HEK293 (cell line): ENCODE measurements at regions not wholly inside any gene's neighbourhood (a gene's known extent, or its start where the extent isn't known, plus 50 kb on each side); places are given as distances from the start of the nearest gene placed in this dataset.

Experiments
- CTCF ChIA-PET: fragments of 350-600 bp; formaldehyde crosslinking; extraction: SDS; loops from one replicate; lab custom pipeline; 2021; ENCODE audit warnings: antibody characterized with exemption; lab: Yijun Ruan, JAX
- POLR2A ChIA-PET: fragments of 300-600 bp; formaldehyde crosslinking; extraction: SDS; loops from one replicate; lab custom pipeline; 2020; ENCODE audit warnings: antibody characterized with exemption, inconsistent platforms; lab: Yijun Ruan, JAX
- H3K27ac ChIP-seq: fragments of 200-500 bp; sonication (Bioruptor generic); 2 replicates; pipeline ENCODE4 v1.5.1; 2014; ENCODE audit warnings: low read depth, low read length, control low read depth, inconsistent platforms; ENCODE audit errors: extremely low read depth
- H3K36me3 ChIP-seq, 2 experiments: fragments of 200-500 bp in 1 of 2; sonication (Bioruptor generic) in 1 of 2; 1 replicate in 1 of 2; 2 replicates in 1 of 2; pipeline ENCODE4 v1.5.1; 2014 to 2017; ENCODE audit warnings: inconsistent platforms in 2 of 2, low read length in 2 of 2; ENCODE audit not compliant: control insufficient read depth in 2 of 2, insufficient read depth in 1 of 2
- H3K4me1 ChIP-seq: fragments of 200-500 bp; sonication (Bioruptor generic); 2 replicates; pipeline ENCODE4 v1.5.1; 2014; ENCODE audit warnings: mild to moderate bottlenecking, low read length, inconsistent platforms; ENCODE audit not compliant: control insufficient read depth, insufficient read depth
- H3K4me3 ChIP-seq: 2 replicates; pipeline ENCODE4 v1.5.1; 2011; ENCODE audit warnings: low read depth, mild to moderate bottlenecking, control low read depth, low read length, moderate library complexity
- H3K9me3 ChIP-seq: fragments of 200-500 bp; sonication (Bioruptor generic); 2 replicates; pipeline ENCODE4 v1.5.1; 2014; ENCODE audit warnings: low read depth, low read length, inconsistent platforms; ENCODE audit not compliant: control insufficient read depth, insufficient read depth
- HIC1 ChIP-seq: fragments of 450-650 bp; formaldehyde crosslinking; IDR thresholded peaks from 2 replicates; pipeline ENCODE4 v1.5.1; 2016; ENCODE audit warnings: missing biosample characterization, missing genetic modification characterization
- PRDM10 ChIP-seq: fragments of 450-650 bp; formaldehyde crosslinking; IDR thresholded peaks from 2 replicates; pipeline ENCODE4 v1.5.1; 2016; ENCODE audit warnings: missing biosample characterization, missing genetic modification characterization
- SP3 ChIP-seq: fragments of 450-650 bp; formaldehyde crosslinking; IDR thresholded peaks from 2 replicates; pipeline ENCODE4 v1.5.1; 2016; ENCODE audit warnings: missing biosample characterization, missing genetic modification characterization
- ZNF10 ChIP-seq: fragments of 450-650 bp; formaldehyde crosslinking; IDR thresholded peaks from 2 replicates; pipeline ENCODE4 v1.5.1; 2017; ENCODE audit warnings: missing biosample characterization, missing genetic modification characterization
- ZNF184 ChIP-seq: fragments of 450-650 bp; IDR thresholded peaks from 2 replicates; pipeline ENCODE4 v1.5.1; 2018; ENCODE audit warnings: missing biosample characterization, mild to moderate bottlenecking, missing genetic modification characterization
- ZNF366 ChIP-seq: fragments of 450-650 bp; formaldehyde crosslinking; conservative IDR thresholded peaks from 2 replicates; pipeline ENCODE4 v1.5.1; 2016; ENCODE audit warnings: missing biosample characterization, missing genetic modification characterization
- ZNF549 ChIP-seq: fragments of 450-650 bp; IDR thresholded peaks from 2 replicates; pipeline ENCODE4 v1.5.1; 2018; ENCODE audit warnings: missing biosample characterization, missing genetic modification characterization, mild to moderate bottlenecking, inconsistent platforms, moderate library complexity
- ZNF677 ChIP-seq: fragments of 450-650 bp; IDR thresholded peaks from 2 replicates; pipeline ENCODE4 v1.5.0; 2018; ENCODE audit warnings: missing biosample characterization, mild to moderate bottlenecking, missing genetic modification characterization, moderate library complexity
- ZSCAN30 ChIP-seq: fragments of 450-650 bp; IDR thresholded peaks from 2 replicates; pipeline ENCODE4 v1.5.1; 2018; ENCODE audit warnings: missing biosample characterization, mild to moderate bottlenecking, missing genetic modification characterization, moderate library complexity
- TF ChIP-seq, protein P1 (sequence below): fragments of 450-650 bp; formaldehyde crosslinking; IDR thresholded peaks from 2 replicates; pipeline ENCODE4 v1.5.1; 2017; ENCODE audit warnings: missing biosample characterization, missing genetic modification characterization
- TF ChIP-seq, protein P2 (sequence below): fragments of 450-650 bp; formaldehyde crosslinking; IDR thresholded peaks from 2 replicates; pipeline ENCODE4 v1.5.1; 2017; ENCODE audit warnings: missing biosample characterization, missing genetic modification characterization

DNA sequence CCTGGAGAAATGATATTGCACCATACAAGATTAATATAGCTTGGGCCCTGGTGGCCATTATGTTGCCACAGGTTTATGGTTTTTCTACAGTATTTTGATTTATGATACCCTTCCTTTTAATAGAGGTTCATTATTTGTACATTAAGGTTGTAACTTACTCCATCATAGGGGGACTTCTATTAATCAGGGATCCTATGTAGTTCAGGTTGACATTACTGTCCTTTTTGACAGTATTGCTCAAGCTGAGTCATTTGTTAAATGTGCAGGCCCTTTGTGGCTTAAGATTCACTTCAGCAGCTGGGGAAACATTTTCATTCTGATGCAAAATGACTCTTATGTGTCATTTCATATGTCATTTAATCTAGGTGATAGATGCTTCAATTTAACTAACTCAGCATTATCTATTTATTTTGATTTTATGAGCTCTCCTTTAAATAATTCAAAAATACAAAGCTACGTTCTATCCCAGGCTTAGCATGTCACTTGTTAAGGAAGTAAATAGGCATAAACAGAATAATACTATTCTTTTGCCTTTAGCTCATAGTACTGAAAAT lies 686.9 kb upstream of the NCAM2 start (continued):
- TF ChIP-seq PRDM10 (tag by site-specific recombination), result no peak
- TF ChIP-seq ZNF184 (tag by site-specific recombination), result no peak
- TF ChIP-seq, protein P1, sequence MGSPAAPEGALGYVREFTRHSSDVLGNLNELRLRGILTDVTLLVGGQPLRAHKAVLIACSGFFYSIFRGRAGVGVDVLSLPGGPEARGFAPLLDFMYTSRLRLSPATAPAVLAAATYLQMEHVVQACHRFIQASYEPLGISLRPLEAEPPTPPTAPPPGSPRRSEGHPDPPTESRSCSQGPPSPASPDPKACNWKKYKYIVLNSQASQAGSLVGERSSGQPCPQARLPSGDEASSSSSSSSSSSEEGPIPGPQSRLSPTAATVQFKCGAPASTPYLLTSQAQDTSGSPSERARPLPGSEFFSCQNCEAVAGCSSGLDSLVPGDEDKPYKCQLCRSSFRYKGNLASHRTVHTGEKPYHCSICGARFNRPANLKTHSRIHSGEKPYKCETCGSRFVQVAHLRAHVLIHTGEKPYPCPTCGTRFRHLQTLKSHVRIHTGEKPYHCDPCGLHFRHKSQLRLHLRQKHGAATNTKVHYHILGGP (tag by site-specific recombination), result no peak

DNA sequence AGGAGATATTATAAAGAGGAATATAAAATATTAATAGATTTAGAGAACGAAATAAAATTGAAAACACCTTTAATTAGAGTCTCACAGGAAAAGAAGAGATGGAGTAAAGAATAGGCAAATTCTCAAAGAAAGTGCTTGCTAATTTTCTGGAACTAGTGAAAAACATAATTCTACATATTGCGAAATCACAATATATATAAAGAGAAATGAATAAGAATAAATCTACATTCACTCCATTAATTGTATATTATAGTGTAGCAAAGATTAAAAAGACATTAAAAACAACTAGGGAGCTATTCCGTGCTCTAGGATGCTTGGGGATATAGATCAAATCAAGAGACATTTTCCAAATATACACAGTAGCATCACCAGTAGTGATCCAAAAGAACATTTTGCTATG lies 685.2 kb upstream of the NCAM2 start:
- Histone ChIP-seq H3K36me3 (no peaks in the 10 kb centered on the region), H3K4me3 (no peak overlapping the region), H3K9me3 (no peaks in the 10 kb centered on the region), H3K4me1 (no peaks in the 10 kb centered on the region), H3K27ac (no peak overlapping the region)
- TF ChIP-seq HIC1 (tag by site-specific recombination), result no peak
- TF ChIP-seq SP3 (tag by site-specific recombination), result no peak
- no peak for TF ChIP-seq ZNF366
- TF ChIP-seq ZSCAN30 (tag by site-specific recombination), result no peak
- TF ChIP-seq, protein P2, sequence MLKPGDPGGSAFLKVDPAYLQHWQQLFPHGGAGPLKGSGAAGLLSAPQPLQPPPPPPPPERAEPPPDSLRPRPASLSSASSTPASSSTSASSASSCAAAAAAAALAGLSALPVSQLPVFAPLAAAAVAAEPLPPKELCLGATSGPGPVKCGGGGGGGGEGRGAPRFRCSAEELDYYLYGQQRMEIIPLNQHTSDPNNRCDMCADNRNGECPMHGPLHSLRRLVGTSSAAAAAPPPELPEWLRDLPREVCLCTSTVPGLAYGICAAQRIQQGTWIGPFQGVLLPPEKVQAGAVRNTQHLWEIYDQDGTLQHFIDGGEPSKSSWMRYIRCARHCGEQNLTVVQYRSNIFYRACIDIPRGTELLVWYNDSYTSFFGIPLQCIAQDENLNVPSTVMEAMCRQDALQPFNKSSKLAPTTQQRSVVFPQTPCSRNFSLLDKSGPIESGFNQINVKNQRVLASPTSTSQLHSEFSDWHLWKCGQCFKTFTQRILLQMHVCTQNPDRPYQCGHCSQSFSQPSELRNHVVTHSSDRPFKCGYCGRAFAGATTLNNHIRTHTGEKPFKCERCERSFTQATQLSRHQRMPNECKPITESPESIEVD (tag by site-specific recombination), result no peak
- POLR2A ChIA-PET, result no interaction called here
- CTCF ChIA-PET, result no interaction called here

- POLR2A ChIA-PET, result no interaction called here
- Histone ChIP-seq H3K36me3 (no peaks in the 10 kb centered on the region), H3K27ac (no peak overlapping the region), H3K4me1 (no peaks in the 10 kb centered on the region), H3K9me3 (no peaks in the 10 kb centered on the region), H3K4me3 (no peak overlapping the region)
- no peak for TF ChIP-seq ZNF10 (tag by site-specific recombination)
- no peak for TF ChIP-seq ZNF677 (tag by site-specific recombination)
- no peak for TF ChIP-seq ZNF549
- TF ChIP-seq SP3 (tag by site-specific recombination), result no peak
- CTCF ChIA-PET, result no interaction called here
Measured at GRCh38 chr21:20315042-20315441, 683.2 kb upstream of the NCAM2 start.
